Peyer's patch (tissue), 4 donors: ENCODE measurements at regions not wholly inside any gene's neighbourhood (a gene's known extent, or its start where the extent isn't known, plus 50 kb on each side); places are given as distances from the start of the nearest gene placed in this dataset.
A peak's percentile ranks its signal among the peaks of the same experiment; 100 is the strongest.

Source experiments
- DNase-seq, 3 donors: peaks; one replicate each; pipeline ENCODE4 v3.0.0-alpha.2; 2017 to 2019
- H3K27ac ChIP-seq, 4 donors: fragments of 200-600 bp; sonication (generic); one replicate each; pipeline ENCODE4 v1.5.1; 2016 to 2019
- H3K27me3 ChIP-seq, 2 donors: fragments of 200-600 bp; sonication (generic); one replicate each; pipeline ENCODE4 v1.5.1; 2019
- H3K36me3 ChIP-seq, 3 donors: fragments of 200-600 bp; sonication (generic); one replicate each; pipeline ENCODE4 v1.5.1; 2016 to 2019
- H3K4me1 ChIP-seq, 4 donors: fragments of 200-600 bp; sonication (generic); one replicate each; pipeline ENCODE4 v1.5.1; 2016 to 2019
- H3K4me3 ChIP-seq, 4 donors: fragments of 200-600 bp; sonication (generic); 1 replicate in 3 of 4; 2 replicates in 1 of 4; pipeline ENCODE4 v1.5.1; 2016 to 2019; ENCODE audit warnings: mild to moderate bottlenecking in 1 of 4
- H3K9me3 ChIP-seq, 4 donors: fragments of 200-600 bp; sonication (generic); one replicate each; pipeline ENCODE4 v1.5.1; 2016 to 2019; ENCODE audit warnings: mild to moderate bottlenecking in 1 of 4
- CTCF ChIP-seq, 6 experiments: fragments of 450-650 bp in 4 of 6; fragments of 200-600 bp in 2 of 6; sonication (generic) in 1 of 6; IDR thresholded peaks; one replicate each; pipeline ENCODE4 v1.5.1; 2017 to 2019; ENCODE audit warnings: antibody characterized with exemption in 6 of 6, mild to moderate bottlenecking in 3 of 6, moderate library complexity in 1 of 6
- POLR2A ChIP-seq, 2 donors: fragments of 450-650 bp; IDR thresholded peaks; one replicate each; pipeline ENCODE4 v1.5.1; 2017; ENCODE audit warnings: antibody characterized with exemption in 2 of 2, mild to moderate bottlenecking in 2 of 2, moderate library complexity in 2 of 2

DNA sequence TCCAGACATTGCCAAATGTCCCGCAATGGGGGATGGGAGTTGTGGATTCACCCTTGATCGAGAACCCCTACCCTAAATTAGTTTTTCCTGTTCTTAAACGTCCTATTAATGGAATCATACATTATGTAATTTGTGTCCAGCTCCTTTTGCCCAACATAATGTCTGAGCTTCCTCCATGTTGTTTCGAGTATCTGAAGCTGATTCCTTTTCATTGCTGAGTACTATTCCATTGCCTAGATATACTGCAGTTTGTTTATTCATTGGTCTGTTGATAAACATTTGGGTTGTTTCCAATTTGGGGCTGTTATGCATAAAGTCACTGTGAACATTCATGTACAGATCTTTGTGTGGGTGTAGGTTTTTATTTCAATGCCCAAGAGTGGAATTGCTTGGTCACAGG lies 251.3 kb downstream of the BCOR start:
- no peaks in the 10 kb centered on the region for H3K4me1 ChIP-seq
- H3K27me3 ChIP-seq: no peaks in the 10 kb centered on the region
- no peak for TF ChIP-seq POLR2A (IDR thresholded peaks at IDR 0.05)
- TF ChIP-seq CTCF (IDR thresholded peaks at IDR 0.05): no peak
- no peaks in the 10 kb centered on the region for H3K9me3 ChIP-seq
- H3K4me3 ChIP-seq: no peak overlapping the region
- no peaks in the 10 kb centered on the region for H3K36me3 ChIP-seq
- no peak for DNase-seq
- H3K27ac ChIP-seq: no peak overlapping the region

- Histone ChIP-seq H3K9me3 (no peaks in the 10 kb centered on the region), H3K36me3 (no peaks in the 10 kb centered on the region), H3K4me1 (no peaks in the 10 kb centered on the region), H3K27me3 (no peaks in the 10 kb centered on the region), H3K4me3 (no peak overlapping the region), H3K27ac (no peak overlapping the region)
- no peak for DNase-seq
- TF ChIP-seq POLR2A (IDR thresholded peaks at IDR 0.05) (no peak), CTCF (IDR thresholded peaks at IDR 0.05) (no peak)
Measured at GRCh38 chrX:39848243-39848642, 249.5 kb downstream of the BCOR start.

- no peak for DNase-seq
- no peak for TF ChIP-seq POLR2A (IDR thresholded peaks at IDR 0.05)
- TF ChIP-seq CTCF (IDR thresholded peaks at IDR 0.05): no peak
- Histone ChIP-seq H3K4me1 (no peaks in the 10 kb centered on the region), H3K9me3 (no peaks in the 10 kb centered on the region), H3K27ac (no peak overlapping the region), H3K36me3 (no peaks in the 10 kb centered on the region), H3K27me3 (no peaks in the 10 kb centered on the region), H3K4me3 (no peak overlapping the region)
Measured at GRCh38 chrX:39848900-39849299, 248.9 kb downstream of the BCOR start.

GRCh38 chrX:39850209-39850608 lies 247.5 kb downstream of the BCOR start:
- H3K36me3 ChIP-seq: no peaks in the 10 kb centered on the region
- H3K4me3 ChIP-seq: no peak overlapping the region
- no peaks in the 10 kb centered on the region for H3K27me3 ChIP-seq
- no peak overlapping the region for H3K27ac ChIP-seq
- no peak for DNase-seq
- H3K9me3 ChIP-seq: no peaks in the 10 kb centered on the region
- H3K4me1 ChIP-seq: peaks cover 0 to 7% (median 0%) of the 10 kb centered on the region in 4 donors
- peak in 2 of 6 experiments; percentile 16 for TF ChIP-seq CTCF (IDR thresholded peaks at IDR 0.05)
- TF ChIP-seq POLR2A (IDR thresholded peaks at IDR 0.05): no peak

DNA sequence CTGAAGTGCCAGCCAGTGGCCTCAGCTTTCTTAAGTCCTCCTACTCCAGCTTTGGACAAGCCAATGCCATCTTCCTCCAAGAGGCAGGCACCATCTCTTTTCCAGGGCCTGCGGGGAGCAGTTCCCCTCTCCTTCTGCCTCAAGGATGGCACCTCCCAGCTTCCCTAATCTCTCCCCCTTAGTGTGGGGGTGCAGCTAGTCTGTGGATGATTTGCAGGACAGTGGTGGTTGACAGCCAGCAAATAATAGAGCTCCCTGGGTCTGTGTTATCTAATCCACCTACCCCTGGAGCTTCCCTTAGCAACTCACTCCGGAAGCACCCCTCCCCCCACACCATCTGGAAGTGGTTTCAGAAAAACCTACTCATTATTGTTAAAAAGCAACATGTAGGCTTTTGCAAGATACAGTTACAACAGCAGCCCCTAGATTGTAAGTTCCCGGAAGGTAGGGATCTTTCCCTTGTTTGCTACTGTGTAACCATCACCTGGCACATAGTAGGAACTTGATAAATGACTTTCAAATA lies 247.1 kb downstream of the BCOR start:
- no peak for TF ChIP-seq POLR2A (IDR thresholded peaks at IDR 0.05)
- no peak for TF ChIP-seq CTCF (IDR thresholded peaks at IDR 0.05)
- Histone ChIP-seq H3K9me3 (no peaks in the 10 kb centered on the region), H3K36me3 (no peaks in the 10 kb centered on the region), H3K4me3 (no peak overlapping the region), H3K4me1 (peaks cover 0 to 9% (median 0%) of the 10 kb centered on the region in 4 donors), H3K27me3 (no peaks in the 10 kb centered on the region), H3K27ac (no peak overlapping the region)
- DNase-seq: no peak
